ENCODE measurements at regions not wholly inside any gene's neighbourhood (a gene's known extent, or its start where the extent isn't known, plus 50 kb on each side); places are given as distances from the start of the nearest gene placed in this dataset.
"Not testable (repeated sequence)": the region's sequence is repeated elsewhere in the genome, so short reads cannot be mapped to it uniquely, and the experiment has no call there.

DNA sequence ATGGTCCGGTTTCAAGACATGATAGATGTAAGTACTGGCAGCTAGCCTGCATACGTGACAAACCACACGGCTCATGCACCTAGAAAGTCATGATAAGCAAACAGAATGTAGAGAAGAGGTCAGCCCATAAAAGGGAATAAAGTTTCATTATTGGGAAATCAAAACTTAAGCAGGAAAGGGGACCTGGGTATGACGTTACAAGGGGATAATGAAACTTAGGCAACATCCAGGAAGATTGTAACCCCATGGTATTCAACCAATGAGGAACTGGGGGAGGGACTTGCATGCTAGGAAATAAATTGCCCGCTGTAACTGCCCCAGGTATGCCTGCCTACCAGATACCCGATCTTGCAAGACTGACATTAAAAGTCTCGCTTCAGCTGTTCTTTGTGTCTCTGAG, 1679.0 kb downstream of the SUCLG1 start:
- no peaks in the 10 kb centered on the region for H3K27me3 ChIP-seq
- 71 to 72% (median 72%) methylated on average over 7 of the region's 7 CpGs for WGBS, 3 donors
- DNase-seq: no peak
- H3K27ac ChIP-seq: no peak overlapping the region
- H3K9me3 ChIP-seq: no peaks in the 10 kb centered on the region
- H3K36me3 ChIP-seq: no peaks in the 10 kb centered on the region
- intact Hi-C loops (cut with DNase I): no loop called here
- TF ChIP-seq EP300 (IDR thresholded peaks at IDR 0.05) (no peak), CTCF (IDR thresholded peaks at IDR 0.05) (no peak), POLR2A (IDR thresholded peaks at IDR 0.05) (no peak)
- H3K4me1 ChIP-seq (ENCODE audit: insufficient read depth): no peaks in the 10 kb centered on the region
- H3K4me3 ChIP-seq: no peak overlapping the region

DNA sequence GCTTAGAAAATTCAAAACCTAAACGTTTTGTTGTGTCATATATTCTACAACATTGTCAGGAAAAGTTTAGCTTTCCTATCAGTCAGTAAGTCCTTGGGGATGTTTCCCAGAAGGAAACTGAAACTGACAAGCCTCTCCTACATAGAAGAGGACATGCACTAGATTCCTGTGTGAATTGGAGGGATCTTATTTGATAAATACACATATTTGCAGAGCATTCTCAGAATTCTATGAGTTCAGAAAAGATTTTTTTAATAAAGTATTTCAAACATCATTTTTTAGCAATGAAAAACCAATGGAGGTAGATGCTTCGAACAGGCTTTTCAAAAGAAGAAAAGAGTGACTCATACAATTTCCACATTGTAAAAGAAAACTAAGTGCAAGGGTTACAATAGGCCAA, 1706.7 kb downstream of the SUCLG1 start:
- Histone ChIP-seq H3K27ac (no peak overlapping the region), H3K9me3 (no peaks in the 10 kb centered on the region), H3K27me3 (no peaks in the 10 kb centered on the region), H3K4me3 (no peak overlapping the region), H3K36me3 (no peaks in the 10 kb centered on the region), H3K4me1 (ENCODE audit: insufficient read depth) (no peaks in the 10 kb centered on the region)
- intact Hi-C loops (cut with DNase I): no loop called here
- no peak for TF ChIP-seq CTCF (IDR thresholded peaks at IDR 0.05)
- no peak for TF ChIP-seq EP300 (IDR thresholded peaks at IDR 0.05)
- no peak for TF ChIP-seq POLR2A (IDR thresholded peaks at IDR 0.05)
- WGBS, 3 donors: 28 to 44% (median 33%) methylated on average over 2 of the region's 2 CpGs
- DNase-seq: no peak

DNA sequence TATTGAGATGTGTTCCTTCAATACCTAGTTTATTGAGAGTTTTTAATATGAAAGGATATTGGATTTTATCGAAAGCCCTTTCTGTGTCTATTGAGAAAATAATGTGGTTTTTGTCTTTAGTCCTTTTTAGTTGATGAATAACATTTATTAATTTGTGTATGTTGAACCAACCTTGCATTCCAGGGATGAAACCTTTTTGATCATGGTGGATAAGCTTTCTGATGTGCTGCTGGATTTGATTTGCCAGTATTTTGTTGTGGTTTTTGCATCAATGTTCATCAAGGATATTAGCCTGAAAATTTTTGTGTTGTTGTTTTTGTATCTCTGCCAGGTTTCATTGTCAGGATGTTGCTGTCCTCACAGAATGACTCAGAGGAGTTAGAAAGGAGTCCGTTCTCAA, 1710.4 kb downstream of the SUCLG1 start:
- Histone ChIP-seq H3K27ac (no peak overlapping the region), H3K4me3 (no peak overlapping the region), H3K9me3 (no peaks in the 10 kb centered on the region), H3K27me3 (no peaks in the 10 kb centered on the region), H3K36me3 (no peaks in the 10 kb centered on the region), H3K4me1 (ENCODE audit: insufficient read depth) (no peaks in the 10 kb centered on the region)
- intact Hi-C loops (cut with DNase I): no loop called here
- no peak for TF ChIP-seq EP300 (IDR thresholded peaks at IDR 0.05)
- no peak for TF ChIP-seq CTCF (IDR thresholded peaks at IDR 0.05)
- no peak for TF ChIP-seq POLR2A (IDR thresholded peaks at IDR 0.05)
- DNase-seq: no peak
- 74 to 89% (median 88%) methylated on average over 2 of the region's 2 CpGs for WGBS, 3 donors

DNA sequence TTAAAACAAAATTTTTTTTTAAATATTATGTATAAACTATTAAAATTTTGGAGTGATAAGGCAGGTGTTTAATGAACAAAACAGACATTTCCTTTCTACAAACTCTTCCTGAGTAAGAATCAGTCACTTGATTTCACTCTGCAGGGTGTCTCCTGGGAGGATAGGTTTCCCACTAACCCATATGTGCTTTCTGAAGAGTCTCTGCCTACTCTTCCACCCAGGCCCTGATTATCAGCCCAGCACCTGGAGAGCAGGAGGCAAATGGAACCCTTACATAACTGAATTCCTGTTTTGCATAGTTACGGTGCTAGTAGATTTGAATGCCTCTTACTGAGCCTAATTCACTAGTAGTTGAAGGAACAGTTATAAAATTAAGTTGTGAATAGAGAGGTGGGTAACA, 1718.6 kb downstream of the SUCLG1 start:
- H3K27me3 ChIP-seq: no peaks in the 10 kb centered on the region
- H3K9me3 ChIP-seq: no peaks in the 10 kb centered on the region
- no peaks in the 10 kb centered on the region for H3K36me3 ChIP-seq
- no peak overlapping the region for H3K4me3 ChIP-seq
- intact Hi-C loops (cut with DNase I): no loop called here
- TF ChIP-seq CTCF (IDR thresholded peaks at IDR 0.05) (no peak), EP300 (IDR thresholded peaks at IDR 0.05) (no peak), POLR2A (IDR thresholded peaks at IDR 0.05) (no peak)
- H3K4me1 ChIP-seq (ENCODE audit: insufficient read depth): no peaks in the 10 kb centered on the region
- no peak overlapping the region for H3K27ac ChIP-seq
- 60 to 83% (median 79%) methylated on average over 1 of the region's 1 CpG for WGBS, 3 donors
- no peak for DNase-seq

DNA sequence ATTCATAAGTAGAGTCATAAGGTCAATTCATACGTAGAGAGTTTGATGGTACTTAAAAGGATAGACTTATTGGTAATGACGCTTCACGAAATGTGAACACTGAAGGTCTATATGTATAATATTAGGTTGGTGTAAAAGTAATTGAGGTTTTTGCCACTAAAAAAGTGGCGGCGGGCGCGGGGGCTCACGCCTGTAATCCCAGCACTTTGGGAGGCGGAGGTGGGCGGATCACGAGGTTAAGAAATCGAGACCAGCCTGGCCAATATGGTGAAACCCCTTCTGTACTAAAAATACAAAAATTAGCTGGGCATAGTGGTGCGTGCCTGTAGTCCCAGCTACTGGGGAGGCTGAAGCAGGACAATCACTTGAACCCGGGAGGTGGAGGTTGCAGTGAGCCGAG, 1721.1 kb downstream of the SUCLG1 start:
- H3K4me1 ChIP-seq (ENCODE audit: insufficient read depth); H3K36me3 ChIP-seq; H3K27me3 ChIP-seq; intact Hi-C loops (cut with DNase I); H3K9me3 ChIP-seq; H3K4me3 ChIP-seq; H3K27ac ChIP-seq; DNase-seq: not testable (repeated sequence)
- WGBS, 3 donors: 89 to 95% (median 94%) methylated on average over 15 of the region's 15 CpGs

Measured in ovary (tissue), 7 donors.